HEK293 (cell line): ENCODE measurements at regions not wholly inside any gene's neighbourhood (a gene's known extent, or its start where the extent isn't known, plus 50 kb on each side); places are given as distances from the start of the nearest gene placed in this dataset.

Experiments used
- CTCF ChIA-PET: fragments of 350-600 bp; formaldehyde crosslinking; extraction: SDS; loops from one replicate; lab custom pipeline; 2021; ENCODE audit warnings: antibody characterized with exemption; lab: Yijun Ruan, JAX
- POLR2A ChIA-PET: fragments of 300-600 bp; formaldehyde crosslinking; extraction: SDS; loops from one replicate; lab custom pipeline; 2020; ENCODE audit warnings: antibody characterized with exemption, inconsistent platforms; lab: Yijun Ruan, JAX
- H3K27ac ChIP-seq: fragments of 200-500 bp; sonication (Bioruptor generic); 2 replicates; pipeline ENCODE4 v1.5.1; 2014; ENCODE audit warnings: low read depth, low read length, control low read depth, inconsistent platforms; ENCODE audit errors: extremely low read depth
- H3K36me3 ChIP-seq, 2 experiments: fragments of 200-500 bp in 1 of 2; sonication (Bioruptor generic) in 1 of 2; 1 replicate in 1 of 2; 2 replicates in 1 of 2; pipeline ENCODE4 v1.5.1; 2014 to 2017; ENCODE audit warnings: inconsistent platforms in 2 of 2, low read length in 2 of 2; ENCODE audit not compliant: control insufficient read depth in 2 of 2, insufficient read depth in 1 of 2
- H3K4me1 ChIP-seq: fragments of 200-500 bp; sonication (Bioruptor generic); 2 replicates; pipeline ENCODE4 v1.5.1; 2014; ENCODE audit warnings: mild to moderate bottlenecking, low read length, inconsistent platforms; ENCODE audit not compliant: control insufficient read depth, insufficient read depth
- H3K4me3 ChIP-seq: 2 replicates; pipeline ENCODE4 v1.5.1; 2011; ENCODE audit warnings: low read depth, mild to moderate bottlenecking, control low read depth, low read length, moderate library complexity
- H3K9me3 ChIP-seq: fragments of 200-500 bp; sonication (Bioruptor generic); 2 replicates; pipeline ENCODE4 v1.5.1; 2014; ENCODE audit warnings: low read depth, low read length, inconsistent platforms; ENCODE audit not compliant: control insufficient read depth, insufficient read depth
- OVOL3 ChIP-seq: fragments of 450-650 bp; formaldehyde crosslinking; IDR thresholded peaks from 2 replicates; pipeline ENCODE4 v1.5.1; 2016; ENCODE audit warnings: missing biosample characterization, missing genetic modification characterization
- SCRT1 ChIP-seq: fragments of 450-650 bp; formaldehyde crosslinking; IDR thresholded peaks from 2 replicates; pipeline ENCODE4 v1.5.1; 2016; ENCODE audit warnings: missing biosample characterization, missing genetic modification characterization, borderline replicate concordance
- SP2 ChIP-seq: fragments of 450-650 bp; formaldehyde crosslinking; IDR thresholded peaks from 2 replicates; pipeline ENCODE4 v1.5.1; 2016; ENCODE audit warnings: missing biosample characterization, missing genetic modification characterization
- ZBTB20 ChIP-seq: fragments of 450-650 bp; formaldehyde crosslinking; IDR thresholded peaks from 2 replicates; pipeline ENCODE4 v1.5.1; 2016; ENCODE audit warnings: missing biosample characterization, missing genetic modification characterization
- ZBTB21 ChIP-seq: fragments of 450-650 bp; formaldehyde crosslinking; IDR thresholded peaks from 2 replicates; pipeline ENCODE4 v1.5.1; 2017; ENCODE audit warnings: missing biosample characterization, missing genetic modification characterization
- ZBTB44 ChIP-seq: fragments of 450-650 bp; IDR thresholded peaks from 2 replicates; pipeline ENCODE4 v1.5.1; 2018; ENCODE audit warnings: missing biosample characterization, mild to moderate bottlenecking, missing genetic modification characterization
- ZFP41 ChIP-seq: fragments of 450-650 bp; formaldehyde crosslinking; IDR thresholded peaks from 2 replicates; pipeline ENCODE4 v1.5.1; 2016; ENCODE audit warnings: missing biosample characterization, missing genetic modification characterization, borderline replicate concordance
- ZNF112 ChIP-seq: fragments of 450-650 bp; formaldehyde crosslinking; IDR thresholded peaks from 2 replicates; pipeline ENCODE4 v1.5.0; 2017; ENCODE audit warnings: missing biosample characterization, missing genetic modification characterization
- ZNF175 ChIP-seq: fragments of 450-650 bp; formaldehyde crosslinking; IDR thresholded peaks from 2 replicates; pipeline ENCODE4 v1.5.1; 2016; ENCODE audit warnings: missing biosample characterization, missing genetic modification characterization
- ZNF239 ChIP-seq: fragments of 450-650 bp; formaldehyde crosslinking; IDR thresholded peaks from 2 replicates; pipeline ENCODE4 v1.5.1; 2016; ENCODE audit warnings: missing biosample characterization, missing genetic modification characterization
- ZNF292 ChIP-seq: fragments of 450-650 bp; formaldehyde crosslinking; IDR thresholded peaks from 2 replicates; pipeline ENCODE4 v1.5.1; 2016; ENCODE audit warnings: low read depth, missing biosample characterization, missing genetic modification characterization, borderline replicate concordance
- ZNF335 ChIP-seq: fragments of 450-650 bp; formaldehyde crosslinking; conservative IDR thresholded peaks from 2 replicates; pipeline ENCODE4 v1.5.1; 2016; ENCODE audit warnings: missing biosample characterization, missing genetic modification characterization
- ZNF354C ChIP-seq: fragments of 450-650 bp; formaldehyde crosslinking; IDR thresholded peaks from 2 replicates; pipeline ENCODE4 v1.5.1; 2016; ENCODE audit warnings: missing biosample characterization, missing genetic modification characterization, low read depth, borderline replicate concordance
- ZNF558 ChIP-seq: fragments of 450-650 bp; formaldehyde crosslinking; IDR thresholded peaks from 2 replicates; pipeline ENCODE4 v1.5.1; 2016; ENCODE audit warnings: missing biosample characterization, missing genetic modification characterization
- ZNF561 ChIP-seq: fragments of 450-650 bp; IDR thresholded peaks from 2 replicates; pipeline ENCODE4 v1.5.1; 2018; ENCODE audit warnings: missing biosample characterization, missing genetic modification characterization, borderline replicate concordance
- ZNF585B ChIP-seq: fragments of 450-650 bp; formaldehyde crosslinking; IDR thresholded peaks from 2 replicates; pipeline ENCODE4 v1.5.1; 2016; ENCODE audit warnings: missing biosample characterization, missing genetic modification characterization
- ZNF623 ChIP-seq: fragments of 450-650 bp; formaldehyde crosslinking; IDR thresholded peaks from 2 replicates; pipeline ENCODE4 v1.5.1; 2016; ENCODE audit warnings: missing biosample characterization, missing genetic modification characterization
- ZNF747 ChIP-seq: fragments of 450-650 bp; formaldehyde crosslinking; IDR thresholded peaks from 2 replicates; pipeline ENCODE4 v1.5.1; 2016; ENCODE audit warnings: missing biosample characterization, missing genetic modification characterization
- ZXDB ChIP-seq: fragments of 450-650 bp; formaldehyde crosslinking; IDR thresholded peaks from 2 replicates; pipeline ENCODE4 v1.5.1; 2016; ENCODE audit warnings: missing biosample characterization, missing genetic modification characterization
- TF ChIP-seq, protein P1 (sequence below): fragments of 450-650 bp; formaldehyde crosslinking; optimal IDR thresholded peaks from 2 replicates; pipeline ENCODE3; 2016; ENCODE audit warnings: missing biosample characterization, mild to moderate bottlenecking, missing genetic modification characterization

- TF ChIP-seq ZBTB21 (no peak), SCRT1 (tag by site-specific recombination) (no peak), ZNF175 (tag by site-specific recombination) (no peak), ZNF335 (tag by site-specific recombination) (no peak)
These were observed 229.0 kb downstream of the BLID start (continued) for GRCh38 chr11:121886996-121887395.

- no peak overlapping the region for H3K27ac ChIP-seq
- H3K36me3 ChIP-seq = no peaks in the 10 kb centered on the region
- no peaks in the 10 kb centered on the region for H3K9me3 ChIP-seq
- ChIA-PET POLR2A (no interaction called here), CTCF (interaction anchor here (0.5 to 2.3 kb wide), 5 partner anchors 216 to 620 kb away, joined by 3 to 6 read pairs (median 4); no protein-coding TSS in a partner anchor)
- H3K4me3 ChIP-seq = no peak overlapping the region
- TF ChIP-seq SP2 (tag by site-specific recombination) = no peak
- no peak for TF ChIP-seq ZFP41 (tag by site-specific recombination)
- no peak for TF ChIP-seq ZBTB44
- no peak for TF ChIP-seq ZNF585B (tag by site-specific recombination)
- TF ChIP-seq ZNF239 (tag by site-specific recombination) = no peak
- TF ChIP-seq, all 188 proteins: peak for 0
- no peaks in the 10 kb centered on the region for H3K4me1 ChIP-seq
These were observed 229.8 kb downstream of the BLID start for GRCh38 chr11:121886005-121886734.

DNA sequence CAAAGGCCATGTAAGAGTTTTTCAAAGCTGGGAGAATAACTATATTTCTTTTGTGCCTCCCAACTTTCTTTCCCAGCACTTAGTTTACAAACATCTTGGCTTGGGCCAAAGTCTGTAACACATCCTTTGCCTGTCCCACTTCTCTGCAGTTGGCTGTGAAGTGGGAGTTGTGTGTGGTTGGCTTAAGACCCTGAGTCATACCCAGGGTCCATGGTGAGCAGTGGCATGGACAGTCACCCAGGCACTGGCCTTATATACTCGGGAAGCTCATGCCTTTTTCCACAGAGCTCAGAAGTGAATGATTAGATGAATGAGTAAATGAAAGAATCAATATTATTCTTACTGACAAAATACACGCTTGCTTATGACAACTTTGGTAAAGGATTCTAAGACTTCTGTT, 231.4 kb downstream of the BLID start:
- H3K4me1 ChIP-seq = no peaks in the 10 kb centered on the region
- CTCF ChIA-PET = interaction anchor here (2.3 kb wide), 1 partner anchor 223 kb away, joined by 6 read pairs; no protein-coding TSS in a partner anchor

GRCh38 chr11:121881806-121882205, 234.2 kb downstream of the BLID start:
- TF ChIP-seq ZNF623 (tag by site-specific recombination) (no peak), ZNF354C (tag by site-specific recombination) (no peak), SCRT1 (tag by site-specific recombination) (no peak), ZXDB (tag by site-specific recombination) (no peak), ZBTB20 (no peak), OVOL3 (tag by site-specific recombination) (no peak), ZNF561 (tag by site-specific recombination) (no peak)
- Histone ChIP-seq H3K27ac (no peak overlapping the region), H3K4me1 (no peaks in the 10 kb centered on the region), H3K9me3 (no peaks in the 10 kb centered on the region), H3K4me3 (no peak overlapping the region), H3K36me3 (no peaks in the 10 kb centered on the region)
- CTCF ChIA-PET = interaction anchor here (1.3 kb wide), 1 partner anchor 11 kb away, joined by 4 read pairs; no protein-coding TSS in a partner anchor
- POLR2A ChIA-PET = no interaction called here

More for the DNA sequence above, 231.4 kb downstream of the BLID start:
- Histone ChIP-seq H3K9me3 (no peaks in the 10 kb centered on the region), H3K36me3 (no peaks in the 10 kb centered on the region), H3K4me3 (no peak overlapping the region), H3K27ac (no peak overlapping the region)
- POLR2A ChIA-PET = no interaction called here
- TF ChIP-seq ZNF558 (tag by site-specific recombination) = no peak
- TF ChIP-seq, protein P1, sequence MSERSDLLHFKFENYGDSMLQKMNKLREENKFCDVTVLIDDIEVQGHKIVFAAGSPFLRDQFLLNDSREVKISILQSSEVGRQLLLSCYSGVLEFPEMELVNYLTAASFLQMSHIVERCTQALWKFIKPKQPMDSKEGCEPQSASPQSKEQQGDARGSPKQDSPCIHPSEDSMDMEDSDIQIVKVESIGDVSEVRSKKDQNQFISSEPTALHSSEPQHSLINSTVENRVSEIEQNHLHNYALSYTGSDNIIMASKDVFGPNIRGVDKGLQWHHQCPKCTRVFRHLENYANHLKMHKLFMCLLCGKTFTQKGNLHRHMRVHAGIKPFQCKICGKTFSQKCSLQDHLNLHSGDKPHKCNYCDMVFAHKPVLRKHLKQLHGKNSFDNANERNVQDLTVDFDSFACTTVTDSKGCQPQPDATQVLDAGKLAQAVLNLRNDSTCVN (tag by site-specific recombination) = no peak
- TF ChIP-seq ZNF585B (tag by site-specific recombination) = no peak
- TF ChIP-seq ZNF112 (tag by site-specific recombination) = no peak
- no peak for TF ChIP-seq ZNF292 (tag by site-specific recombination)
- TF ChIP-seq ZNF747 (tag by site-specific recombination) = no peak
